Testis (tissue), 2 donors: ENCODE measurements at regions not wholly inside any gene's neighbourhood (a gene's known extent, or its start where the extent isn't known, plus 50 kb on each side); places are given as distances from the start of the nearest gene placed in this dataset.

Experiments used
- POLR2A ChIP-seq: fragments of 450-650 bp; IDR thresholded peaks from one replicate; pipeline ENCODE4 v1.6.1; 2017; ENCODE audit warnings: antibody characterized with exemption, mild to moderate bottlenecking, moderate library complexity
- TF ChIP-seq, protein P1 (sequence below), 3 experiments: fragments of 450-650 bp in 2 of 3; fragments of 200-600 bp in 1 of 3; sonication (generic) in 1 of 3; IDR thresholded peaks; one replicate each; pipeline ENCODE4 v1.5.1; 2016 to 2019; ENCODE audit warnings: antibody characterized with exemption in 3 of 3, mild to moderate bottlenecking in 2 of 3, moderate library complexity in 1 of 3

DNA sequence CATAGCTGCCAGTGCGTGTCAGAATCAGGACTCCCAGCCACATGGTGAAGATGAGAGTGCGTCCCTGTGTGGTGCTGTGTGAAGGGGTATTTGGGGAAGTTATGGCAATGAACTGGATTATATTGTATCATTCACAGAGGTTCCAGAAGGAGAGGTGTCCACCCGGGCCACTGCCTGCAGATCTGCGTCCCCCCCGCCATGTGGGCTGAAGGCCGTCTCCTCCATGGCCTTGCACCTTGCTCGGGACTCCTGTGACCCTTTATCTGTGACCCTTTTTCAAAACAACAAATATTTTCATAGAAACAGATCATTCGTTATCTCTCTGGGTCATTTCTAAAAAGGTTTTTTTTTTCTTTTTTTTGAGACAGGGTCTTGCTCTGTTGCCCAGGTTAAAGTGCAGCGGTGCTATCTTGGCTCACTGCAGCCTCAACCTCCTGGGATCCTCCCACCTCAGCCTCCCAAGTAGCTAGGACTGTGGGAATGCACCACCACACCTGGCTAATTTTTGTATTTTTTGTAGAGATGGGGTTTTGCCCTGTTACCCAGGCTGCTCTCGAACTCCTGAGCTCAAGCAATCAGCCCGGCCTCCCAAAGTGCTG, 120.2 kb upstream of the ERRFI1 start:
- TF ChIP-seq, protein P1, sequence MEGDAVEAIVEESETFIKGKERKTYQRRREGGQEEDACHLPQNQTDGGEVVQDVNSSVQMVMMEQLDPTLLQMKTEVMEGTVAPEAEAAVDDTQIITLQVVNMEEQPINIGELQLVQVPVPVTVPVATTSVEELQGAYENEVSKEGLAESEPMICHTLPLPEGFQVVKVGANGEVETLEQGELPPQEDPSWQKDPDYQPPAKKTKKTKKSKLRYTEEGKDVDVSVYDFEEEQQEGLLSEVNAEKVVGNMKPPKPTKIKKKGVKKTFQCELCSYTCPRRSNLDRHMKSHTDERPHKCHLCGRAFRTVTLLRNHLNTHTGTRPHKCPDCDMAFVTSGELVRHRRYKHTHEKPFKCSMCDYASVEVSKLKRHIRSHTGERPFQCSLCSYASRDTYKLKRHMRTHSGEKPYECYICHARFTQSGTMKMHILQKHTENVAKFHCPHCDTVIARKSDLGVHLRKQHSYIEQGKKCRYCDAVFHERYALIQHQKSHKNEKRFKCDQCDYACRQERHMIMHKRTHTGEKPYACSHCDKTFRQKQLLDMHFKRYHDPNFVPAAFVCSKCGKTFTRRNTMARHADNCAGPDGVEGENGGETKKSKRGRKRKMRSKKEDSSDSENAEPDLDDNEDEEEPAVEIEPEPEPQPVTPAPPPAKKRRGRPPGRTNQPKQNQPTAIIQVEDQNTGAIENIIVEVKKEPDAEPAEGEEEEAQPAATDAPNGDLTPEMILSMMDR (IDR thresholded peaks at IDR 0.05) = no peak
- no peak for TF ChIP-seq POLR2A
